Ovary (tissue), 3 donors: ENCODE measurements at regions not wholly inside any gene's neighbourhood (a gene's known extent, or its start where the extent isn't known, plus 50 kb on each side); places are given as distances from the start of the nearest gene placed in this dataset.

Experiments
- EP300 ChIP-seq: sonication (generic); formaldehyde crosslinking; IDR thresholded peaks from one replicate; pipeline ENCODE4 v1.6.1; 2017; ENCODE audit warnings: antibody characterized with exemption
- TF ChIP-seq, protein P1 (sequence below), 3 donors: fragments of 450-650 bp in 2 of 3; fragments of 200-600 bp in 1 of 3; IDR thresholded peaks; one replicate each; pipeline versions ENCODE4 v1.5.1 to v1.8.0; 2016 to 2022; ENCODE audit warnings: antibody characterized with exemption in 3 of 3, mild to moderate bottlenecking in 1 of 3
- donor health status: DM: no; HTN: no; CAD: no.

DNA sequence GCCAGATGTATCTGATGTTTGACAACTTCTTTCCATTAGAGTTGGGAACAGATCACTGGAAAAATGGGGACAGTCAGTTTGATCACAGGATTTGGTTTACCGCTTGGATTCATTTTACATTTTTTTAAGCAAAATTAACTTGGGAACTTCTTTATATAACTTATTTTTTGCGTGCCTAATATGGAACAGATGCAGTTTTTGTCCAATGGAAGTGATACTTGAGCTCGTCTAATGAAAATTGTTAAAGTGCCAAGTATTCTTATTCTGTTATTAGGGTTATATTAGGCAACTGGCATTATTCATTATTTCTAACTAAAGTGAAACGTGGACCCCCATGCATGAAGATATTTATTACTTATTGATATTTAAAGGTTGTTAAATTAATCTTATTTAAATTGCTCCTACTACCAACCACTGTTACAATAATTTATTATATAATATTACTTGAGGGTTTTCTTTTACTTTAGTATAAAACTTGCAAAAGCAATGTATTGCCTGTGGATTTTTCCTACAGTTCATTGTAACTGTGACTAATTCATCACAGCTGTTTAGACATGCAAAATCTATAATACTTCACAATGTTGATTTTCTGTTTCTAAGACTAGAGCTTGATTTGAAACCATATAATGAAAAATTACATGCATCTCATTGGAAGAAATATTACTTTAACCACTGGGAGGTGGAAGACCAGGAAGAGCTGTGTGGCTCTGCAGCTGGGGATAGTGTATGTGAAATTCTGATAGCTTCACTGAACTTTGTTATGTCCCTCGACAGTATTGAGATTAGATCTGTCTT, 787.3 kb upstream of the WWC1 start:
- TF ChIP-seq, protein P1, sequence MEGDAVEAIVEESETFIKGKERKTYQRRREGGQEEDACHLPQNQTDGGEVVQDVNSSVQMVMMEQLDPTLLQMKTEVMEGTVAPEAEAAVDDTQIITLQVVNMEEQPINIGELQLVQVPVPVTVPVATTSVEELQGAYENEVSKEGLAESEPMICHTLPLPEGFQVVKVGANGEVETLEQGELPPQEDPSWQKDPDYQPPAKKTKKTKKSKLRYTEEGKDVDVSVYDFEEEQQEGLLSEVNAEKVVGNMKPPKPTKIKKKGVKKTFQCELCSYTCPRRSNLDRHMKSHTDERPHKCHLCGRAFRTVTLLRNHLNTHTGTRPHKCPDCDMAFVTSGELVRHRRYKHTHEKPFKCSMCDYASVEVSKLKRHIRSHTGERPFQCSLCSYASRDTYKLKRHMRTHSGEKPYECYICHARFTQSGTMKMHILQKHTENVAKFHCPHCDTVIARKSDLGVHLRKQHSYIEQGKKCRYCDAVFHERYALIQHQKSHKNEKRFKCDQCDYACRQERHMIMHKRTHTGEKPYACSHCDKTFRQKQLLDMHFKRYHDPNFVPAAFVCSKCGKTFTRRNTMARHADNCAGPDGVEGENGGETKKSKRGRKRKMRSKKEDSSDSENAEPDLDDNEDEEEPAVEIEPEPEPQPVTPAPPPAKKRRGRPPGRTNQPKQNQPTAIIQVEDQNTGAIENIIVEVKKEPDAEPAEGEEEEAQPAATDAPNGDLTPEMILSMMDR (IDR thresholded peaks at IDR 0.05) = no peak
- TF ChIP-seq EP300 = no peak
